Suprapubic skin (tissue), 3 donors: ENCODE measurements at regions not wholly inside any gene's neighbourhood (a gene's known extent, or its start where the extent isn't known, plus 50 kb on each side); places are given as distances from the start of the nearest gene placed in this dataset.

Experiments
- POLR2A ChIP-seq, 2 donors: fragments of 450-650 bp; IDR thresholded peaks; one replicate each; pipeline ENCODE4 v1.6.1; 2017; ENCODE audit warnings: antibody characterized with exemption in 2 of 2, mild to moderate bottlenecking in 2 of 2, moderate library complexity in 2 of 2
- TF ChIP-seq, protein P1 (sequence below), 2 donors: fragments of 200-600 bp in 1 of 2; fragments of 450-650 bp in 1 of 2; sonication (generic) in 1 of 2; IDR thresholded peaks; one replicate each; pipeline ENCODE4 v1.5.1; 2016 to 2019; ENCODE audit warnings: antibody characterized with exemption in 2 of 2, mild to moderate bottlenecking in 1 of 2, moderate library complexity in 1 of 2

DNA sequence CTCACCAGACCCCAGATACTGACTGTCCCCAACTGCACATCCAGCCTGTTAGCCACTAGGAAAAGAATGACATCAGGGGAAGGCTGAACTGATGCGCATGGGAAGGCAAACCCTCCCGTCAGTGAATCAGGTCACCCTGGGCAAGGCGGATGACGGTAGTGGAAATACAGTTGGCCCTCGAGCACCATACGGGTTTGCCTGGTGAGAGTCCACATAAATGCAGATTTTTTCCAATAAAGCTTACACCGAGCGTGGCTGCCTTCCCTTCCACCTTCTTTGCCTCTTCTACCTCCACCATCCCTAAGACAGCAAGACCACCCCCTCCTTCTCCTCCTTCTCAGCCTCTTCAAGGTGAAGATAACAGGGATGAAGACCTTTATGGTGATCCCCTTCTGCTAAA is 236.1 kb upstream of the TNRC6C start:
- no peak for TF ChIP-seq POLR2A (IDR thresholded peaks at IDR 0.05)
- TF ChIP-seq, protein P1, sequence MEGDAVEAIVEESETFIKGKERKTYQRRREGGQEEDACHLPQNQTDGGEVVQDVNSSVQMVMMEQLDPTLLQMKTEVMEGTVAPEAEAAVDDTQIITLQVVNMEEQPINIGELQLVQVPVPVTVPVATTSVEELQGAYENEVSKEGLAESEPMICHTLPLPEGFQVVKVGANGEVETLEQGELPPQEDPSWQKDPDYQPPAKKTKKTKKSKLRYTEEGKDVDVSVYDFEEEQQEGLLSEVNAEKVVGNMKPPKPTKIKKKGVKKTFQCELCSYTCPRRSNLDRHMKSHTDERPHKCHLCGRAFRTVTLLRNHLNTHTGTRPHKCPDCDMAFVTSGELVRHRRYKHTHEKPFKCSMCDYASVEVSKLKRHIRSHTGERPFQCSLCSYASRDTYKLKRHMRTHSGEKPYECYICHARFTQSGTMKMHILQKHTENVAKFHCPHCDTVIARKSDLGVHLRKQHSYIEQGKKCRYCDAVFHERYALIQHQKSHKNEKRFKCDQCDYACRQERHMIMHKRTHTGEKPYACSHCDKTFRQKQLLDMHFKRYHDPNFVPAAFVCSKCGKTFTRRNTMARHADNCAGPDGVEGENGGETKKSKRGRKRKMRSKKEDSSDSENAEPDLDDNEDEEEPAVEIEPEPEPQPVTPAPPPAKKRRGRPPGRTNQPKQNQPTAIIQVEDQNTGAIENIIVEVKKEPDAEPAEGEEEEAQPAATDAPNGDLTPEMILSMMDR (IDR thresholded peaks at IDR 0.05) = no peak
